GM21367 (cell line): ENCODE measurements at regions not wholly inside any gene's neighbourhood (a gene's known extent, or its start where the extent isn't known, plus 50 kb on each side); places are given as distances from the start of the nearest gene placed in this dataset.

Experiments used
- ATAC-seq: cut with Tn5 transposase; IDR thresholded peaks from one replicate; pipeline ENCODE4 v1.9.1; 2021; ENCODE audit not compliant: unreplicated experiment

DNA sequence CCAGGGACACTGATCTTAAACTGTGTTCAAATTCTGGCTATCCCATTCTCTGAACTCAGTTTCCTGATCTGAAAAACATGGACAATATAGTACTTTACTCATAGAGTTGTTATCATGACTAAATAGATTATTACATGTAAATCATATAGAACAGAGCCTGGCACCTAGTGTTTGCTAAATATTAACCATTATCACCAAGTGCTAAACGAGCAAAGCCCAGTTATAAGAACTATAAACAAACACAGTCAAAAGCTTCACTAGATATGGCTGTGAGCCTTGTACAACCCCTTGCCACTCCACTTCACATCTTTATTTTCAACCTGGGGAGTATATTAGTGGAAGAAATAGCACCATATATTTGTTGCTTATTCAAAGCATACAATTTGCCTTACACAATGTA, 338.9 kb upstream of the CADM1 start:
- ATAC-seq, result no peak

DNA sequence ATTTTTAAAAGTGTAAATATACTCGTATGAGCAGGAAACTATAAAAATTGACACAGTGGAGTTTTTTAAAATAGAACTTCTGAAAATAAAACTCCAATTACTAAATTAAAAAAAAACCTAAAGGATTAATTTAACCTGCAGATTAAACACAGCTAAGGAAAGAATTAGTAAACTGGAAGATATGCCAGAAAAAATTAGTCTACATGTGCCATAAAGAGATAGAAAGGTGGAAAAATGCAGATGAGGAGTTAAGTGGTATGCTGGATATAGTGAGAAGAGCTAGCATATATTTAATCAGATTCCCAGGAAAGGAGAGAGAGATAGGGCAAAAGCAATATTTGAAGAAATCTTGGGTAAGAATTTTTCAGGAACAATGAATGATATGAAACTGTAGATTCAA, 315.8 kb upstream of the CADM1 start:
- ATAC-seq, result no peak

DNA sequence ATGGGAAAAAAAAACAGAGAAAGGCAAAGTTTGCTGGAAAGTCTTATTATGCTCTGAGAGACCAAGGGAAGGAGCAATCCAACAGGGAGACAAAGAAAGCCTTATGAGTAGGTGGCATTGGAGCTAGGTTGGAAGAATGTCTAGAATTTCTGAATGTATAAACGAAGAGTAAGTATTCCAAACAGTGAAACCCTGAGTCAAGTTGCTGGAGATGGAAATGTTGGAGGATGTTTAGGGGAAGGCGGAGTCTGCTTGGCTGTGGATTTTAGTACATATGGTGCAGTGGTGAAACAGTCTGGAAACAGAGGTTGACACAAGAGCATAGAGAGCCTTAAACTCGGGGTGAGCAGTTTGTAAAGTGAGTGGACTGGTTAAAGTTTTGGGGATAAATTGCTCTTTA, 314.8 kb upstream of the CADM1 start:
- ATAC-seq, result no peak

DNA sequence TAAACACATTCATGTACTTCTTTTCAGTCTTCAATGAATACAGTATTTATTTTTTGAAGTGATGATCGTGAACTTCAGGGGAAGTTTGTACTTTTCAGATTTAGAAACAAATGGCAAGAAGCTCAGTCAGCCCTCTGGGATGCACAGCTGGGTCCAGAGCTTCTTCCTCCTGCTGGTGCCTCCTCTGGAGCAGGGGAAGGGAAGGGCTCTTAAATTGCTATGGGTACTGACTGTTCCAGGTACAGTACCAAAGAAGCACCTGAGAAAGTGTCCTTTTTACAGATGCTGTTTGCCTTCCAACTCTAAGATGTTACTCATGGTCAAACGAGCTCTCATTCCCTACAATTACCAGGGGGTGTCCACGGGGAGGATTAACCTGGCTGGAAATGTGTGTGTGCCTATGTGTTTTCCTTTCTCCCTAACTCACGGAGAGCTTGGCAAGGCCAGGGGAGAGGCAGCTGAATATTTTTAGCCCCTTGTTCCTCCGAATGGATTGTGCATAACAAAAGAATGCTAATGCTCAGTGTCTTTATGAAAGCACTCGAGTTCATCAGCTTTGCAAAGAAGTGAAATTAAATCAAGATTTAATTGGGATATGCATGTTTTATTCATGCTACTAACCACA, 313.7 kb upstream of the CADM1 start:
- ATAC-seq, result no peak

DNA sequence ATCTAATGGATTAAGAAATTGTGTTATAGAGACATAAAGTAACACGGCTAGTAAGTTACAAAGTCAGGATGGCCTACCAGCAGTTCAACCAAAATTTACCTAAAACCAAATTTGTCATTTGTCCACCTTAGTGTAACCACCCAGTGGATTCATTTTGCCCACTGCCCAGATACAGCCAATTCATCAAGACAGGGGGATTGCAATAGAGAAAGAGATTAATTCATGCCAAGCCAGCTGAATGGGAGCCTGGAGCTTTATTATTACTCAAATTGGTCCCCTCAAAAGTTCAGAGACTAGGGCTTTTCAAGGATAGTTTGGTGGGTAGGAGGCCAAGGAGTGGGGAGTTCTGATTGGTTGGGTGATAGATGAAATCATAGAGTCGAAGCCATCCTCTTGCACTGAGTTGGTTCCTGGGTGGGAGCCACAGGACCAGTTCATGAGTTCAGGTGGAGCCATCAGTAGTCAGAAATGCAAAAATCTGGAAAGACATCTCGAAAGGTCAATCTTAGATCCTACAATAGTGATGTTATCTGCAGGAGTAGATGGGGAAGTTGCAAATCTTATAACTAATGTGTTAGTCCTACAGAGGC, 304.2 kb upstream of the CADM1 start:
- no peak for ATAC-seq

DNA sequence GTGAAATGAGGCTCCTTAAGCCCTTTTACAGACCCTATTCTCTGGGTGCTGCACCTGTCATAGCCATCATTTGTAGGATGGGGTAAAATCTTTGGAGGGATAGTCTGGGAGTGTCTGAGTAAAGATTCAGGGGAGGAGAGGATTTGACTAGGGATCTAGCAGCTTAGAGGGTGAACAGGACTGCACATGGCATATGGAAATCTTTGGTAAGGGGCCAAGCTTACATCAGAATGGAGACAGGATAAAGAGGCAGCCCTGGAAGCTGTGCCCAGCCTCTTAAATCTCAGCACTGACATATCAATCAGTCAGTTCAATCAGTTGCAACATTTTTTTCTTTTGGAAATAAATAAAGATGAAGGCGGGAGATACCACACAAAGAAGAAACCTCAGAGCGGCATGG, 301.8 kb upstream of the CADM1 start:
- ATAC-seq, result no peak

DNA sequence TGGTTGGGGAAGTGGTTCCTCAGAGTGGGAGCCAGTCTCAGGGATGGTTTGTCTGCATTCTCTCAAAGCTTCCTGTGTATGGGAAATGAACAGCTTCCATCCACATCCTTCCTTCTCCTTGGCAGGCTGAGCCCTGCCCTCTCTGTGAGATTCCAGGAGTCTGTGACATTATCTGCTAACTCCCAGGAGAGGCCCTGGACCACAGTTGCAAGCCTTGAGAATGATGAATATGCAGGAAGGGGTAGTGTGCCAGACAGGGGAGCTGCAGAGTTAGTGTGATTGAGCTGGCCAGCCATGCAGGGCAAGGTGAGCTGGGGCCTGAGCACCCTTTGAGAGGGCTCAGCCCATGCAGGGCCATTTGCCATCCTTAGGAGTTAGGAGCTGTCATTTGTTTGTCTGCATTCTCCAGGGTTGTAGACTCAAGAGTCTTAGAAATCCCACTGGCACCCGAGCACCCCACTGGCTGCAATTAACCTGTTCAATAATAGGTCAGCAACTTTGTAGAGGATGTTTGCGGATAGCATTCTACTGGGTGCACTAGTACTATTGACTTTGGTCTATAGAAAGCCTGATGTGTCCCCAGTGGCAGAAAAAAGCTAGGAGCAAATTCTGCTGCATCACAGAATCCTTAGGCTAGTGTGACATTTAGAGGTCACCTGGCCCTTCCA, 299.0 kb upstream of the CADM1 start:
- no peak for ATAC-seq

DNA sequence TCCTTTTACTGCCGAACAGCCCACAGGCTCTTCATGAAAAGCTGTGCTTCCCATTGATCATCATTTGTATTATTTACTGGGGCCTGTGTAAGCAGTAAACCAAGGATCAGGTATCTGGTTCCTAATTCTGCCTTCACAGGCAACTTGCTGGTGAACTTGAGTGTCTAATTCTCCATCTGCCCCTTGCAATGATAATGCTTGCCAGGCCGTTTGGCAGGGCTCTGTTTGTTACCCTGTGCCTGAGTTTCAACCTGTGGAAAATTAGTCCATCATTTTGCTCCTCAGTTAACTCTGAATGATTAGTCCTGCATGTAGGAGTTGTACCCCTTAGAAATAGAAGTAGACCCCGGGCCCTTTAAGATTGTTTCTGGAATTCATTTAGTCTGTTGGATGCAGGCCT, 298.4 kb upstream of the CADM1 start:
- no peak for ATAC-seq

DNA sequence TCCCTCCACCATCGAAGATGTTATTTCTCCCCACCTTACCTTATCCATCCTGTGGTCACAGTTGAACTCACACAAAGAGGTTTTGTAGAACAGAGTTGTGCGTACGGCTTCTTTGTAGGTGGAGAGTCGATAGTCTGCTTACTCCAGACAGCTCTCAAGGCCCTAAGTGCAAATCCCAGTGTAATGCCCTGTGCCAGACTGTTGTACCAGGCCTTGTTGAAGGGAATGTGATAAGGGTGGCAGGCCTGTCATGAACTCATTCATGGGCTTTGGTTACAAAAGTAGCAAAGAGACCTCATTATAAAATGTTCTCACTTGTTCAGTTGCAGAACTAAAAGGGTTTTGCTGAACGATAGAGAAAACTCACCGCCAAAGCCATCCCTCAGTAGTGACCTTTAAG, 288.7 kb upstream of the CADM1 start:
- ATAC-seq, result no peak

DNA sequence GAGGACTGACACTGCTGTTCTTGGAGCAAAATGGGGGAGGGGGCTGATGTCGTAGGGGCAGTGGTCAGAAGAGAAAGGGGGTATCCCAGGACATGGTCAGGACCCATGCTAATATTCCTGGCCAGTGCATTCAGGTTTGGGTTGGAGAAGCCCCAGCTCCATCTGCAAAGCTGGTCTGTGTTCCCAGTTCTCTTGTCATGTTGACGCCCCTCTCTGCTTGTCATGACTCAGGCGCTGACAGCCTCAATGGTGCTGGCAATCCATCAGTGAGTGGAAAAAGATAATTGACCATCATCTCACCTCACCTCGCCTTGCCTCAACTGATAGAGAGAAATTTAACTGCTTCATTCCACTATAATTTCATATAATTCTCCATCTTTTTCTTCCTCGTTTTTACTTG, 283.1 kb upstream of the CADM1 start:
- no peak for ATAC-seq

DNA sequence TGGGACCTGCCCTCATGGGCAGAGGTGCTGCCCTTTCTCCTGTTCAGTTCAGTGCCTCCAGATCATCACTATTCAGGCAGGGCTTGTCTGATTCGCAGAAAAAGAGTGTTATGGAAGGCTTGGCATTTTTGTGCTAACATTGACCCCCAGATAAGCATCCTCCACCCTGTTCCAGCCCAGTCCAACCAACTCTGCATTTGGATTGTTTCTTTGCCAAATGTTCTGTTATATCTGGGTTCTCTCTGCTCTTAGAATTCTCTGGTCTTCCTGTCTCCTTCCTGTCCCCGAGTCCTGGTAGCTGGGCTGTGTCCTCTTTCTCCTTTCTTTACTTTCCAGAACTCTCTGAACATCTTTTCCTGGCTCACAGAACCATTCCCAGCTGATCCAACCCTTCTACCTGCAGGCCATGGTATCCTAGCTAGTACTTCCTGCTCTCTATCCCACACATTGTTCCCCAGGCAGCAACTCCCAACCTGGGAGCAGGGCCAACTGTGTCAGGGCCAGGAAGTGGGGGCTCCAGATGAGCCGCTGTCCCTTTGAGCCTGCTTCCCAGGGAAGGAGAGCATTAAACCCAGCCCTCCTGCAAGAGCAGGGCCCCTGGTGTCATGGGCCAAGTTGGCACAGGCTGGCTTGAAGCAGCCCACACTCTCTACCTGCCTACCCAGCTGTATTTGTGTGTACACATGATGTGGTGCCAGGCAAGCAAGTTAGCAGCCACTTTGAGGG, 280.7 kb upstream of the CADM1 start:
- no peak for ATAC-seq

DNA sequence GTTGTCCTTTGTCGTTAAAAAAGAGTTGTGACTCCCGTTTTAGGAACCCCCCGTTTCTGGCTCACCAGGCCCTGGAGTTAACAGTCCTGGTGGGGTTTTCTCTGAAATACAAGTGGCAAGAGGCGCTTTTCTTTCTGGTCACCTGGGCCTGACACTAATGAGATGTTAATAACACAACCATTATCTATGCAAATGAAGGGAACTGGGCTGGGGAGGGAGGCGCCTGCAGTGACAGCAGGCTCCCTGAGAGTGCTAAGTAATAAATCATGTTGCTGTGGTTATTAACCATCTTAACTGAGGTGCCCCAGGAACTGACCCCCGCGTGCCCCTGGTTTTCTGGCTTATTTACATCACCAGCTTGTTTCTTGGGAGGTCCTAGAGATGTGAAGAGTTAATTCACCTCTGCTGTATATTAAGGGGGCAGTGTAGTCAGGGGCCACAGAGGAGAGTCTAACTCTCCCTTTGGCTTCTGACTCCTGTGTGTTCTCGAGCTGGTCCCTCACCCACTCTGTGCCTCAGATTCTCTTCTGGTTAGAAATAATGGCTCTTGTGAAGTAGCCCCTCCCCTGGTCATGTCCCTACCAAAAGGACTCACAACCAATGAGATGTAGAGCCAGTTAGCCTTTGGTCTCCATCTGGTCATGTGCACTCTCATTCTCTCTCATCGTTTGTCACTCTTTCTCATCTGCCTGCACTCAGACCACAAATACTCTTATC, 276.6 kb upstream of the CADM1 start:
- ATAC-seq, result no peak

DNA sequence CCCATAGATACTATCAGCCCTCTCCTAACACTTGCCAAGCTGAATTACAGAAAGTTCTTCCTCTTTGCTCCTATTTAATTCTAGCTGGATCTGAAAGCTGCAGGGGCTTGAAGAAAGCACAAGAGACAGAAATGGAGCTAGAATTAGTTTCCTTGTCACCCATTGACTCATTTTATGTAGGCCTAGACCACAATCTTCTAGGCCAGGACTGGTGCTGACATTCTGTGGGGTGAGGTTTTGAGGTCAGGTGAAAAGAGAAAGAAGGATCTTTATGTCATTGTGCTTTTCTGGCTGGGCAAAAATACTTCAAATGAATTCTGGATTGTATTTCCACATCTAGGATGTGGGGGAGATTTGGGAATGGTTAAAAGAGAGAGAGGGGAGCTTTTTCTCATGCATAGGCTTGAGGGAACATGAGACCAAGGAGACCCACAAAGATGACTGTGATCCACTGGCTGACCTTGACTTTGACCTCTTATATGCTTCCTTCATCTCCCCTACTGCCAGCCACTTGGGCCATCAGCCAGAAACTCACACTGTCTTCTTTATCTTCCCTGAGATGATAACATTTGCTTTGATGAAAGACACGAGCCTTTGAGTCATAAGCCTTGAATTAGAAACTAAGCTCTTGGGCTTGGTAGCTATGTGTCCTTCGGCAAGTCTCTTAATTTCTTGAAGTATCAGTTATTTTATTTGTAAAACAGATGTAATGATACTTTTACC, 274.9 kb upstream of the CADM1 start:
- ATAC-seq, result no peak

DNA sequence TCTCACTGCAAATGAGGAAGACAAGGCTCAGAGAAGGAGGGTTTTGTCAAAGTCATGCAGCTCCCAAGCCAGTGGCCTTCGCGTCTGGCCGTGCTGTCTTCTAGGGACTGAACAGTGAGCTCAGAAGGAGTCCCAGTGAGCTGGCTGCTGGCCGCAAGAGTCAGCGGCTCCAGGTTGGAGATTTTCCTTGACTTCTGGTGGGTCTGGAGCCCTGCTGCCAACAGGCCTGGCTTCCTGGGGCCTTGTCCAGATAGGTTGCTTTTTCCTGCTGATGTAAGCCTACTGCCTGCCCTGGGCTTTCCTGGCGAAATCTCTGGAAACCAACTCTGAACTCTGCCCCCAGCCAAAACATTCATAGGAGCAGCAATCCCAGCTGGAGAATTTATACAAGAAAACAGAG, 272.7 kb upstream of the CADM1 start:
- ATAC-seq, result no peak

DNA sequence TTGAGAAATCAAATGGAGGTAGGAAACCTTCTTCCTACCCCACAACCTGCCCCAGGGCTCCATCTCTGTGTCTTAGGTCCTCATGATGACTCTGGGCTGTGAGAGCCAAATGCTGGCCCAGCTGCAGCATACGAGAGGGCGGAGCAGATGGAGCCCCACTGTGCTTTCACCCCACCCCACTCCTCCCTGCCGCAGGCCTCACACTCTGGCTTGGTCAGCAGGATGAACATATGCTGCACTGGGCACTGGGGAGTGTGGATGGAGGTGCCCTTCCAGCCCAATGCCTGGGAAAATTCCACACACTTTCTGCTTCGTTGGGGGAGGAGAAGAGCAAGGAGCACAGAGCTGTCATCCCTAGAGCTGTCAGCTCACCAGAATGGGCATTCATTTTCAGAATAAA, 271.6 kb upstream of the CADM1 start:
- ATAC-seq, result no peak

DNA sequence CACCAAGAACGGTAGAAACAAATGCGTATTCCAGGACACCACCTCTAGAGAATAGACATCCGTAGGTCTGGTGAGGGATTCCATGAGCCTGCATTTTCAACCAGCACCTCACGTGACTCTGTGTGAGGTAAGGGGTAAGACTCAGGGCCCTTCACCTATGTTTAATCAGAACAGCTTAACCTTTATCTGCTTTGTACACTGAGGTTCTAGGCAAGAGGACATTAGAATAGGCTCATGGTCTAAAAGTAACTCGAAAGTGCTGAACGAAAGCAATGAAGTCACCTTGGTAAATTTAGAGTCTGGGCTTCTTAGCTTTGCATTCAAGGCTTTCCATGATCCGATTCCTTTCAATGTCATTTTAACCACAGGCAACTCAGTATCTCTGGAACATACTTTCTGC, 270.5 kb upstream of the CADM1 start:
- no peak for ATAC-seq

DNA sequence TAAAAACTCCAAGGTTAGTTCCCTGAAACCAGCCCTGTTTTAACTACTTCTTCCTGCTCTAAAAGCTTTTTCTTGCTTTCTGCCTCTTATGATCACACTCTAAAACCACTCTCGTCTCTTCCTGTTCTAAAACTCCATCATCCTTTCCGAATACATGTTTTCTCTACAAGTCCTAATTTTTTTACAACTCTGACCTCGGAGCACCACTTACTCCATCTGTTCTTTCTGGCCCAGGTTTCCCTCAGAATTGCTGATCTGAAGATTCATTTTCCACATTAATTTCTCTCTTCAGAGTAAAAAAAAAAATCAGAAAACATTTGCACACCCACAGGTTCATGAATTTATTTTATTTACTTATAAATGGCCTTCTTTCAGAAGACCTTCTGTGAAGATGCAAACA, 265.7 kb upstream of the CADM1 start:
- ATAC-seq, result no peak

DNA sequence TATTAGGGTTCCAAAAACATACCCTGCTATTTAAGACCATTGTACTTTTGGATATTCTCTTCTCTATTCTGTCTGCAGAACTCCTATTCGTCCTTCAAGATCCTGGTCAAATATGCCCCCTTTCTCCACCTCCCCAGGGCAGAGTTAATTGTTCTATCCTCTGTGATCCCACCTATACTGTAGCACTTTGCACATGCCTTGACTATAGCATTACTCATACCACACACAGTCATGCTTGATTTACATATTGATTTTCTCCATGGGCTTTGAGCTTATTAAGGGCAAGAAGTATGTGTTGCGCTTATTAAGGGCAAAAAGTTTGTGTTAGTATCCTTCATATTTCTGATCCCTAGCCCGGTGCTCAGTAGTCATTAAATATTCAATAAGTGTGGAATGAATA, 263.7 kb upstream of the CADM1 start:
- ATAC-seq, result no peak

DNA sequence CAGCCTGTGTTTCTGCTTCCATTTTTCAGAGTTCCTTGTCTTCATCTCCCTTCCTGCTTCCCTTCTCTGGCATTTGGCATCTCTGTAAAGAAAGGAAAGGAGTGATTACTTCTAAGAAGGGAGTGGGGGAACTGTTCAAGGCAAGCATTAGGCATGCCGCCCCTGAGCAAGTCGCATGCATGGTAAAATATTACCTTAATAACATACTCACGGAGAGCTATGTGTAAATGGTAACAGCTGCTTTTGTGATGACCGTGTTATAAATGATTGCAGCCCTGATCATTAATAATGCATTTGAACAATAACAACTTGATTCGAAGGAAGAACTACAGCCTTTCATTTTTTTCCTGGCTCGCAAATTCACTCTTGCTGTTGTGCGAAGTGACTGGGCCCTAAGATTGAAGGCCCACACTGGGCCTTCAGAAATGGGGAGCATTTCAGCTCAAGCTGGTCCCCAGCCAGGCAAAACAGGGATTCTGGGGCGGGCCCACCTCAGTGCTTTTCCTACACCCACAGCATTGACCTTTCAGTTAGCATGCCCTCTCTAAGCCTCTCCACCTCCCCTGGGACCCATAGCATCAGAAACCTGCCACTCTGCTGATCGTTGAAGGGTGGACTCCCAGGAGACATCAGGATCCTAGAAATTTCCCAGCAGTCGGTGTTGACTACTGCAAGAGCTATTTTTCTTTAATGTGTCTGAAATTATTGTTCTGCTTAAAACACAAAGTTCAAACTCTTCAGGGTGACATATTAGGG, 263.0 kb upstream of the CADM1 start:
- ATAC-seq, result no peak

DNA sequence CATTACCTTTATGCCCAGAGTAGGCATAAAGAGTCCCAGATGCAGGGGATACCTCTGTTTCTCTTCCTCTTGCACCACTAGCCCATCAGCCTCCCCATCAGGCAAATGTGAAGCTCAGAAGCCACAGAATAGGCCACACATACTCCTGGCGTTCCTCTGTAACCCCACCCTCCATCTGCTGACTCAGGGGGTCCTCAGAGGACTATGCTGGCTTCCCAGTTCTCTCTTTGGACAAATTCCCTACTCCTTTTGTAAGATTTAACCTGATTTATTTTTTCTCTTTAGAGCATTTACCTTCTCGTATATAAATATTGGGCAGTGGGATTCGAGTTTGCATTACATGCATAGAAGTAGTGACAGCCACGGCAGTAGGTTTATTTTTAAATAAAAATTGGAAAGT, 262.3 kb upstream of the CADM1 start:
- ATAC-seq, result no peak
